ENCODE measurements at regions not wholly inside any gene's neighbourhood (a gene's known extent, or its start where the extent isn't known, plus 50 kb on each side); places are given as distances from the start of the nearest gene placed in this dataset.

- H3K4me3 Mint-ChIP-seq: no peak overlapping the region
- H3K27ac Mint-ChIP-seq: no peak overlapping the region
- H3K27me3 Mint-ChIP-seq: peaks cover 10% of the 10 kb centered on the region
- no peaks in the 10 kb centered on the region for H3K36me3 Mint-ChIP-seq (ENCODE audit: low read depth)
- no peaks in the 10 kb centered on the region for H3K4me1 Mint-ChIP-seq (ENCODE audit: low read depth)
- DNase-seq: no peak
- H3K9me3 Mint-ChIP-seq: no peaks in the 10 kb centered on the region
These were observed 163.9 kb downstream of the TRIM29 start for GRCh38 chr11:119974051-119974450.

- no peaks in the 10 kb centered on the region for H3K9me3 Mint-ChIP-seq
These were observed 165.6 kb downstream of the TRIM29 start for GRCh38 chr11:119972281-119972680.

GRCh38 chr11:119970555-119971304 is 167.2 kb downstream of the TRIM29 start:
- Mint-ChIP-seq H3K4me1 (ENCODE audit: low read depth) (no peaks in the 10 kb centered on the region), H3K27me3 (peaks cover 9% of the 10 kb centered on the region), H3K36me3 (ENCODE audit: low read depth) (no peaks in the 10 kb centered on the region), H3K27ac (no peak overlapping the region), H3K4me3 (no peak overlapping the region), H3K9me3 (no peaks in the 10 kb centered on the region)
- DNase-seq: no peak

More at GRCh38 chr11:119972281-119972680, 165.6 kb downstream of the TRIM29 start:
- Mint-ChIP-seq H3K4me1 (ENCODE audit: low read depth) (no peaks in the 10 kb centered on the region), H3K4me3 (no peak overlapping the region), H3K36me3 (ENCODE audit: low read depth) (no peaks in the 10 kb centered on the region), H3K27ac (no peak overlapping the region), H3K27me3 (peaks cover 9% of the 10 kb centered on the region)
- DNase-seq: no peak

- no peaks in the 10 kb centered on the region for H3K9me3 Mint-ChIP-seq
- peaks cover 15% of the 10 kb centered on the region for H3K27me3 Mint-ChIP-seq
- no peaks in the 10 kb centered on the region for H3K4me1 Mint-ChIP-seq (ENCODE audit: low read depth)
- no peak overlapping the region for H3K4me3 Mint-ChIP-seq
- H3K27ac Mint-ChIP-seq: no peak overlapping the region
- no peak for DNase-seq
- H3K36me3 Mint-ChIP-seq (ENCODE audit: low read depth): no peaks in the 10 kb centered on the region
These were observed 173.5 kb downstream of the TRIM29 start for GRCh38 chr11:119964136-119965025.

GRCh38 chr11:119957951-119958350 is 180.0 kb downstream of the TRIM29 start:
- Mint-ChIP-seq H3K27ac (no peak overlapping the region), H3K9me3 (no peaks in the 10 kb centered on the region), H3K36me3 (ENCODE audit: low read depth) (no peaks in the 10 kb centered on the region), H3K4me3 (no peak overlapping the region), H3K4me1 (ENCODE audit: low read depth) (no peaks in the 10 kb centered on the region), H3K27me3 (peaks cover 21% of the 10 kb centered on the region)
- DNase-seq: no peak

GRCh38 chr11:119952441-119952840 is 185.5 kb downstream of the TRIM29 start:
- H3K27me3 Mint-ChIP-seq: peaks cover 57% of the 10 kb centered on the region
- H3K4me3 Mint-ChIP-seq: no peak overlapping the region
- H3K9me3 Mint-ChIP-seq: no peaks in the 10 kb centered on the region
- H3K36me3 Mint-ChIP-seq (ENCODE audit: low read depth): no peaks in the 10 kb centered on the region
- no peak overlapping the region for H3K27ac Mint-ChIP-seq
- H3K4me1 Mint-ChIP-seq (ENCODE audit: low read depth): no peaks in the 10 kb centered on the region
- no peak for DNase-seq

- Mint-ChIP-seq H3K9me3 (no peaks in the 10 kb centered on the region), H3K36me3 (ENCODE audit: low read depth) (no peaks in the 10 kb centered on the region), H3K4me3 (no peak overlapping the region), H3K27ac (no peak overlapping the region), H3K4me1 (ENCODE audit: low read depth) (no peaks in the 10 kb centered on the region), H3K27me3 (peaks cover 46% of the 10 kb centered on the region)
- no peak for DNase-seq
These were observed 194.6 kb downstream of the TRIM29 start for GRCh38 chr11:119943298-119943655.

GRCh38 chr11:119942583-119943297 is 195.2 kb downstream of the TRIM29 start:
- Mint-ChIP-seq H3K4me3 (no peak overlapping the region), H3K27me3 (peaks cover 46% of the 10 kb centered on the region), H3K9me3 (no peaks in the 10 kb centered on the region), H3K4me1 (ENCODE audit: low read depth) (no peaks in the 10 kb centered on the region), H3K36me3 (ENCODE audit: low read depth) (no peaks in the 10 kb centered on the region), H3K27ac (no peak overlapping the region)
- no peak for DNase-seq

GRCh38 chr11:119941636-119942411 is 196.1 kb downstream of the TRIM29 start:
- Mint-ChIP-seq H3K27ac (no peak overlapping the region), H3K4me3 (no peak overlapping the region), H3K4me1 (ENCODE audit: low read depth) (no peaks in the 10 kb centered on the region), H3K36me3 (ENCODE audit: low read depth) (no peaks in the 10 kb centered on the region), H3K9me3 (no peaks in the 10 kb centered on the region), H3K27me3 (peaks cover 41% of the 10 kb centered on the region)
- DNase-seq: no peak

GRCh38 chr11:119941171-119941570 is 196.7 kb downstream of the TRIM29 start:
- DNase-seq: no peak
- H3K4me3 Mint-ChIP-seq: no peak overlapping the region
- peaks cover 44% of the 10 kb centered on the region for H3K27me3 Mint-ChIP-seq
- no peaks in the 10 kb centered on the region for H3K36me3 Mint-ChIP-seq (ENCODE audit: low read depth)
- H3K27ac Mint-ChIP-seq: no peak overlapping the region
- H3K4me1 Mint-ChIP-seq (ENCODE audit: low read depth): no peaks in the 10 kb centered on the region
- H3K9me3 Mint-ChIP-seq: no peaks in the 10 kb centered on the region

- H3K4me1 Mint-ChIP-seq (ENCODE audit: low read depth): no peaks in the 10 kb centered on the region
- DNase-seq: no peak
- H3K9me3 Mint-ChIP-seq: no peaks in the 10 kb centered on the region
- no peaks in the 10 kb centered on the region for H3K36me3 Mint-ChIP-seq (ENCODE audit: low read depth)
- no peak overlapping the region for H3K4me3 Mint-ChIP-seq
- peaks cover 43% of the 10 kb centered on the region for H3K27me3 Mint-ChIP-seq
- H3K27ac Mint-ChIP-seq: no peak overlapping the region
These were observed 197.4 kb downstream of the TRIM29 start for GRCh38 chr11:119940401-119940976.

GRCh38 chr11:119937412-119937811 is 200.5 kb downstream of the TRIM29 start:
- no peak for DNase-seq
- H3K36me3 Mint-ChIP-seq (ENCODE audit: low read depth): no peaks in the 10 kb centered on the region
- no peaks in the 10 kb centered on the region for H3K4me1 Mint-ChIP-seq (ENCODE audit: low read depth)
- peaks cover 21% of the 10 kb centered on the region for H3K27me3 Mint-ChIP-seq
- H3K4me3 Mint-ChIP-seq: no peak overlapping the region
- no peaks in the 10 kb centered on the region for H3K9me3 Mint-ChIP-seq
- no peak overlapping the region for H3K27ac Mint-ChIP-seq

- Mint-ChIP-seq H3K27me3 (peaks cover 24% of the 10 kb centered on the region), H3K4me3 (no peak overlapping the region), H3K36me3 (ENCODE audit: low read depth) (no peaks in the 10 kb centered on the region), H3K4me1 (ENCODE audit: low read depth) (no peaks in the 10 kb centered on the region), H3K9me3 (no peaks in the 10 kb centered on the region), H3K27ac (no peak overlapping the region)
- DNase-seq: no peak
These were observed 201.5 kb downstream of the TRIM29 start for GRCh38 chr11:119936426-119936825.

Data from activated T-cell treated with anti-CD3 and anti-CD28 coated beads, Interleukin-2, amount 50 U/mL, for 24 hours (primary cell).